ENCODE measurements at regions not wholly inside any gene's neighbourhood (a gene's known extent, or its start where the extent isn't known, plus 50 kb on each side); places are given as distances from the start of the nearest gene placed in this dataset.

DNA sequence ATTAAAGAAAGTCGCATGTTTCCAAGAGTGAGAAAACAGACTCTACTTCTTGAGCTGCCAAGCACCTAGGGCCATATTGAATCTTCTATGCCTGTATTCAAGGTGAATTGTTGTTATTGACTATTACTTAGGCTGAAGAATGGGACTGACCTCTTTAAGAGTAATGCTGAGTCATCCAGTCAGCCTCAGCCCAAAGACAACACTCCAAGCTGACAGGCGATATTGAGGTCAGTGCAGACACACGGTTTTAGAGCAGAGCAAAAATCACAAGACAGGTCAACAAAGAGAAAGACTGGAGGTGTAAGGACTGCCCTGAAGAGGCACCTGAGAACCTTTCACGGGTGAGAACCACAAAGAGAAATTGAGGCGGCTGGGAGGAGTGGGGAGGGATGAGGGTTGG, 146.9 kb downstream of the MIS18A start:
- DNase-seq = no peak

DNA sequence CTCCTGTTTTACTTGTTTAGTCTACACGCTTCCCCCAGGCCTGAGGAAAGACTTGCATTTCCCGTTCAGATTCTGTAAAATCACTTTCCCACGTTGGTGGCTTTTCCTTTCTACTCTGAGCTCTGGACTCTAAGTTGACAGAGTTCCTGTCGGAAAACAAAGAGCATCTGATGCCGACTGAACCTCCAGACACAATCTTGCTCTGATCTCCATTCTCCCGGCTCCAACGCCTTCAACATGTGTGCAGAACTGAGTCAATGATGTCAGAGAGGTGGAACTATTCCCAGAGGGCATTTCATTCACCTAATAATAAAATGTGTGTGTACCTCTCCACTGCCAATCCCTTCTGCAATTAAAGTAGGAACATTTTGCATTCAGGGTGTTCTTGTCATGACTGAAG, 147.7 kb downstream of the MIS18A start:
- DNase-seq = no peak

DNA sequence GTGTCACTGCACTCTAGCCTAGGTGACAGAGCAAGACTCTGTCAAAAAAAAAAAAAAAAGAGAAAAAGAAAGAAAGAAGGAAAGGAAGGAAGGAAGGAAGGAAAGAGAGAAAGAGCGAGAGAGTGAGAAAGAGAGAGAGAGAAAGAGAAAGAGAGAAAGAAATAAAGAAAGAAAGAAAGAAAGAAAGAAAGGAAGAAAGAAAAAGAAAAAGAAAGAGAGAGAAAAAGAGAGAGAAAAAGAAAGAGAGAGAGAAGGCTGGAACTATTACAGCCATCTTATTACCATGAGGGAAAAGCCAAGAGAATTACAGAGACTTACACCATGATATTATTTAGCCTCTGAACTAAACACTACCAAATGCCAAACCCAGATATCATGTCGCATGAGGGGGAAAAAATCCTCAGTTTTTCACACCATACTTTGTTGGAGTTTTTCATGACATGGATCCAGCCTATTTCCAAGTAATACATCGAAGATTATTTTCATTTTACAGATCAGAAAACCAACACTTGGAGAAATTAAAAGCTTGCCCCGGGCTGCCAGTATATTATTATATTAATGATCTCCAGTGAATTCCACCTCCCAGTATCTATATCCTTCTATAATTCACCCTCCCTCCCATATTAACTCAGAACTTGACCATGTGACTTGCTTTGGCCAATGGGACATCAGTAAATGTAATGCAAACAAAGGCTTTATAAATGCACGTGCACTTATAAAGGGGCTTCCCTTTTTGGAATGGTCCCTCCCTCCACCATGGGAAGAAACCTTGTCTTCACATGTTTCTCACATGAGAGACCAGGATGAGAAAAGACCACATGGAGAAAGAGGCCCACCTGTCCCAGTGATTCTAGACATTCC, 148.6 kb downstream of the MIS18A start:
- no peak for DNase-seq

DNA sequence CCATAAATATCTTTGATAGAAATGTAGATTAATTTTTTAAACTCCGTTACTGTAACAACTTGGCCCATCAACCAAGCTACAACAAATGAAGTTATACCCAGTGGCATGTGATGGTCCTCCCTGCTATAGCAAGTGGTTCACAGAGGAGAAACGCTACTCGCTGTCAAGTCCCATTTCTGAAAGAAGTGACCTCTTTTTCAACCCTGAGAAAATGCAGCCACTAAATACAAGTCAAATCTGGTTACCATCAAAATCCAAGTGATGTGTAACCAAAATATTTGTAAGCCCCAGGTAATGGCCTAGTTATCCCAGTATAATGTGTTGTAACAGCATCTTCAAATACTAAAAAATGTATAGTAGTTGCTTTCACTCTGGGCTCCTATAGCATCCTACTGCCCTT, 151.8 kb downstream of the MIS18A start:
- DNase-seq = no peak

DNA sequence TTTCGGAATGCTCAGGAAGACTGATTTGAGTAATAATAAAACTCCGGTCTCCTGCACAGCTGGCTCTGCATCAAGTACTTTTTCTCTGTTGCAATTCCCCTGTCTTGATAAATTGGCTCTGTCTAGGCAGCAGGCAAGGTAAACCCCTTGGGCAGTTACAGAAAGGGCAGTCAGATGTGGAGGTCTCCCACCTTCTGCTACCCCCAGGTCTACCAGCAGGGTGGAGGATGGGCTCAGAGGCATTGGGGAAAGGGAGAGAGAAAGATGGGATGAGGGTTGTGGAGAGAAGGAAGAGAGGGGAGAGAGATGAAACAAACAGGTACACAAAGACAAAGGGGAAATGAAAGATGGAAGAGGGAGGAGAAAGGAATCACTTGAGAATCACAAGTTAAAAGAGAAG, 156.8 kb downstream of the MIS18A start:
- no peak for DNase-seq

DNA sequence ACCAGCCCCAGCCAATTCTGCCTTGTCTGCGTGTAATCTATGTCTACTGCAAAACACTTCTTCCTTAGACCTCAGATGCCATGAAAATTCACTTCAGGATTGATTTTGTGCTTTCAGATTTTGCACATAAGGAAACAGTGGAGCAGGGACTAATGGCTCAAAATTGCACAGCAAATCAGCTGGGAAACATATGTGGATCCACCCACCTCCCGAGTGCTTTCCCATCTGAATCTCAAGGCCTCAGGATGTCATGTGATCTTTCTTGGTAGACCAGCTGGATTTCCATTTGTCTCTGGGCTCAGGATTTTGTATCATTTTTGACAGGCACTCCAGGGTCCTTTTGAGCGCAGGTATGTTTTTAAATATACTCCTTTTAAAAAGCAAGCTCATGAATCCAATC, 158.6 kb downstream of the MIS18A start:
- DNase-seq = no peak

DNA sequence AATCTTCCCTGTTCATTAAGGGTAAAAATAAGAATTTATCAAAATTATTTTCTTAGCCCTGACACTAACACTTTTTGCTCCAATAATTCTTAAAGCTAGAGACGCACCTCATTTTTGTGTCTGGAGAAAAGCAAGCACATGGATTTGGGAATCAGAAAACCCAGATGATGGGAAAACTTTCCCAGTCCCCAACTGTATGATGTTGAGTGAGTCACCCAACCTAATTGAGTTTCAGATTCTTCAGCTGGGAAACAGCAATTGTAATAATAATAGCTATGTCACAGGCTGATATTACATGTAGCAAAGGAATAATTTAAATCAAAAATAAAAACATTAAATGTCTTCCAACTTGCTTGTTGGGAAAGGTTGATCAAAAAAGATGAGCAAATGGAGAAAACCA, 159.0 kb downstream of the MIS18A start:
- no peak for DNase-seq

DNA sequence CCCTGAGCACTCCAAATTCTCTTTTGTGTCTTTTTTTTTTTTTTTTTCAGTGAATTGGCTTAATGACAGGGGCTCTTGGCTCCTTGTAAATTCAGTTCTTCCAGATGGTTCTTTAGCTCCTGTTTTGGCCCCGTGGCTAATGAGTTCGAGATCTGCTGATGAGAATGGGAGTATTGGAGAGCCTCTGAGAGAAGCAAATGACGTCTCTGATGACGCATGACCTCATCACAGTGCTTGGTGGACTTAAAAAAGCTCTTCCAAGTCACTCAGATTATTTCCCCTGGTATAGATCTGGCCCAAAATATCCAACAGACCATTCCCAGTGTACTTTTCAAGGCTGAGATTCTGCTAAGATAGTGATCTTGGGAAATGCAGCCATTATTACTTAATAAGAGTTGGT, 159.5 kb downstream of the MIS18A start:
- DNase-seq = no peak

DNA sequence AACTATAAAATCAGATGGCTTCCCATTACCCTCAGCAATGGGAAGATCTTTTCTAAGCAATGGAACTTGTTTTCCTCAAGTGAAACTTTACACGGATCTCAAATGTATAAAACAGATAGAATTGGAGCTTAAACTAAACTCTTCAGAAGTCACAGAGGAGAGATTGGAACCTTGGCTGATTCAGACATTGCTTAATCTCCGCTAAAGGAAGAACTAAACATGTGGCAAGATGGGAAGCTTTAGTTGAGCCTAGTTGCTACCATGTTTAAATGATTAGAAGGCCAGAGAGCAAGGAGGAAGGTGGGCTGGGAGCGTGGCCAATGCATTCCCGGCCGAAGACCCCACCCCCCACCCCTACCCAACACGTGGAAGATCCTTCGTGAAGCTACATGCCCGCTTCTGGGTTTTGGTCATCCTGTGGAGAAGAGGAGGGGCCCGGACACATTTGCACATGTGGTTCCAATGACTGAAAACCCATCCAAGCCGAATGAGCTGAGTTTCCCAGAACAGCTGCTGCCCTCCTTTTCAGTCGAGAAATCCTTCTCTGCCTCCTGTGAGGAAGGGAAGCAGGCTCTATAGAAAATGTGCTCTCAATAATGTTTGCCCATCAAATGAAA, 164.3 kb downstream of the MIS18A start:
- no peak for DNase-seq

DNA sequence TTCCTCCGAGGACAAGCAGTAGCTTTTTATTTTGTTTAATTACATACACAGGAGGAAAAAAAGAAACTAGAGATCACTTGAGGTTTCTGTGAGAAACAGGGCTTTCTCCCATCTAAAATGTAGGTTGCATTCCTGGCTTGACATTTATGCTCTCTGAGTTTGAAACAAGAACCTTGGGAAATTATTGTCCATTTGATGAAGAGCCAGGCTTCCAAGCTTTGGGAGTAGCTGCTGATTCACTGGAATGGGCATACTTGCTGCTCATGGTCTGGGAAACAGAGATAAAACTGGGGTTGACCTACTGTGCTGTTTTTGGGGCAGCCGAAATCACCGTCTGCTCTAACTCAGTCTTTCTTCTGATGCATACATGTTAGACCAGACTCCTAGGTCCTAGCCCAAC, 165.4 kb downstream of the MIS18A start:
- no peak for DNase-seq

DNA sequence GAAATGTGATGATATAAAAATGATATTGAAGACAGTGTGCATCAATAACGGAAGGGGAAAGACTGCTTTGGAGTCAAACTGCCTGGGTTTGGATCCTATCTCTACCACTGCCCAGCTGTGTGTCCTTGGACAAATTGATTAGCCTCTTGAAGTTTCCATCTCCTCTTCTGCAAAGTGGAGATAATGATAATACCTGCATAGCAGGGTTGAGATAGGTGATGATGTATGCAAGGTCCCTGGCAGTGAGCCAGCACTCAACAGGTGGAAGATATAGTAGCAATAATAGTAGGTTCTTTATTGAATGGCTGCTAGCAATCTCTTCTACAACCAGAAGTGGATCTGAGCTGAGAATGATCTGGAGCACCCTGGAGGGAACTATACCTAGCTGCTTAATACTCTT, 166.7 kb downstream of the MIS18A start:
- DNase-seq = peak; percentile 14

DNA sequence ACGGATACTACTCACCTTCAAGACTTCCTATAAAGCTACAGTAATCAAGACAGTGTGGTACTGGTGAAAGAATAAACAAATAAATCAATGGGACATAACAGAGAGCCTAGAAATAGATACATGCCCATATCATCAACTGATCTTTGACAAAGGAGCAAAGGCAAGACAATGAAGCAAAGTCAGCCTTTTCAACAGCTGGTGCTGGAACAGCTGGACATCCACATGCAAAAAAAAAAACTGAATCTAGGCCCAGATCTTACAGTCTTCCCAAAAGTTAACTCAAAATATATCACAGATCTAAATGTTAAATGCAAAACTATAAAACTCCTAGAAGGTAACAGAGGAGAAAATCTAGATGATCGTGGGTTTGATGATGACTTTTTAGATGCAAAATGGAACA, 170.3 kb downstream of the MIS18A start:
- no peak for DNase-seq

DNA sequence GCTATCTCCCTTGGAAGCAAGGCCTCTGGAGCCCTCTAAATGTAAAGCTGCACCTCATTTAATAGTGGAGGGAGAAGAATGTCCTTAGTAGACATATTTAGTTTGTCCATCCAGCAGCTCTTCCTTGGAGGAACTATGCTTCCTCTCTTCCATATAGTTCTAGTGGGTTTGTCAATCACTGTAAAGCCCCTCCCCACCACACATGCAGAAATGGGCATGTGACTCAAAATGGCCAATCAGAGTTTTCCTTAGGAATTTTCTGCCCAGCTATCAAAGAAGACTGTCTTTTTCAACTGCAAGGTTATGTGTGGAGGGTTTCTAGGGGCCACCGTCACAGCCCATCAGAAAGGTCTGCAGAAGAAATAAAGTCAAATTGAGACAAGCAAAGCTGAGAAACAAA, 175.5 kb downstream of the MIS18A start:
- no peak for DNase-seq

DNA sequence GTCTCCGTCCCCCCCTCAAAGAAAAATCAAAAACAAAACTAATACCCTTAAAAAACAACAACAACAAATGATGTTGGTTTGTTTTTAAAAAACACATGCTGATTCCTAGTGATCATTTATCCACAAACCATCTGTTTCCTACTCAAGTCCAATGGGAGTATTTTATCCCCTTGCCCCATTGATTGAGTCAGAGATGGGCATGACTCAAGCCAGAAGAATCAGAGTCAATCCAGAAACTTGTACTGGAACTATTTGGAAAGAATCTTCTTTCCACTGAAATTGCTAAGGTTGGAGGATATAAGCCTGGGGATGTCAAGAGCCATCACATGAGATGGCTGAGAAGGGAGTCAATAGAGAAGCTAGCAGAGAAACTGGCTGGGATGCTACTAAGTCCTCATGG, 176.4 kb downstream of the MIS18A start:
- DNase-seq = no peak

DNA sequence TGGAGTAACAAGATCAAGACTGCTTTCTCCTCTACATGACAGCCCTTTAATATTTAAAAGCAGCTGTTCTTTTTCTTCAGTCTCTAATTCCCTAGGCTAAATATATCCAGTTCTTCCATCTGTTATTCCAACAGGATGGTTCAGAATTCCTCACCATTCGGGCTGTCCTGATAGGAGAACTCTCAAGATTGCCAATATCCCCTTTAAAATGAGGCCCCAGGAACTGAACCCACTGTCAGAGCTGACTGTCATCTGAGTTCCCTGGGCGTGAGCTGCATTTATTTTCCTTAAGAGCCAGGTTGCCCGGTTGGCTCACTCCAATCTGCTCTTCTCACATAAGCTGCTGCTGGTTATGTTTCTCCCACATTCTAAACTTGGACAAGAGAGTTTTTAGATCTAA, 177.6 kb downstream of the MIS18A start:
- no peak for DNase-seq

DNA sequence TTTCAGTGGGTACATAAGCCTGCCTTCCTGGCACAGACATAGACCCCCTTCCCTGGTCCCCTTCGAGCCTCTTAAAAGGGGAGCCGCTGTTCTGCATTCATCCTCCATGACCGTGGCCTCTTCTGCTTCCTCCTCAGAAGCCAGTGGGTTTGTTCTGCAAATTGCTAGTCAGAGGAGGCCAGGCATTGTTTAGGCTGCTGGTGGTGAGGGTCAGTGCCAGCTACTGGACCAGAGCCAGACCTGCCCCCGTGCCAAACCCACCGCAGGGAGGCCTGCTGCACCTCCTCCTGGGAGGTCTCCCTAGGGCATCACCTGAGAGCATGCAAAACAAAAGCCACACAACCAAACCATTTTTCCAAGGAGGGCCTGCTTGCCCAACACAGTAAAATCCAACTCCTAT, 178.4 kb downstream of the MIS18A start:
- no peak for DNase-seq

DNA sequence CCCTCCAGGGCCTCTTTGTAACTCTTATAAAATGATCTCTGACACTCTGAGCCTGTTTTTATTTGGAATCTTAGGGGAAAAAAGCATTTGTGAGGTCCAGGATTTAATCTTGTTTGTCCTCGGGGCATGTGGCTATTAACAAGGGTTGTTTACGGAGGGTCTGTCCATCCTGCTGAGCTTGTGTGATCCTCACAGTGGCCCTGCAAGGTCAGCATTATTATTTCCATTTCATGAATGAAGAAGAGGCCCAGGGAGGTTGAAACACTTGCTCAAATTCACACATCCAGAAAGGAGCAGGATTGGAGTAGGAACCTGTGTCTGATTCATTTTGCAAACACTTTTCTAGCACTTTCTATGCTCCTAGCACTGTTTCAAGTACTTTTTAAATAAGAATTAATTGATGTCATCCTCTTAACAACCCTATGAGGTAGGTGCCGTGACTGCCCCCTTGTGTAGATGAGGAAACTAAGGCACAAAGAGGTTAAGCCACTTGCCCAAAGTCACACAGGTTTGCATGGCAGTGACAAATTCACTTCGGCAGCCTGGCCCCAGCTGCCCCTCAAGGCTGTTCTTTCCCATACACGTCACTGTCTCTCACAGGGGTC, 178.9 kb downstream of the MIS18A start:
- no peak for DNase-seq

DNA sequence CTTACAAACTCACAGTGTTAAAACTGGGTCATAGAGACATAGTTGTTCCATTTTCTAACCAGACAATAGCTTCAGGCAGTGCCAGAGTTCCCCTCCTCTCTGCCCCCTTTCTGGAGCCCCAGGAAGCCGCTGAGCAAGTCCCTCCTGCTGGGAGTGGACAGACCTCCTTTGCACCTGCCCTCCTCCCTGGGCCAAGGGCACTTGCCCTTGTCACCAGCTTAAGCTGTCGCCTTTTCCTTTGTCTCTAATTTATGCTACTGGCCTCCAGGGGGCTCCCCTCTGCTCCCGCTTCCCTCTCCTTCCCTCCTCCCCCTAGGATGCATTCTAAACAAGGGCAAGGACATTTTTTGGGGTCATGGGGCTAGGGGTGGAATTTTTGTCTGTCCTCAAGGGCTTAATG, 182.4 kb downstream of the MIS18A start:
- no peak for DNase-seq

DNA sequence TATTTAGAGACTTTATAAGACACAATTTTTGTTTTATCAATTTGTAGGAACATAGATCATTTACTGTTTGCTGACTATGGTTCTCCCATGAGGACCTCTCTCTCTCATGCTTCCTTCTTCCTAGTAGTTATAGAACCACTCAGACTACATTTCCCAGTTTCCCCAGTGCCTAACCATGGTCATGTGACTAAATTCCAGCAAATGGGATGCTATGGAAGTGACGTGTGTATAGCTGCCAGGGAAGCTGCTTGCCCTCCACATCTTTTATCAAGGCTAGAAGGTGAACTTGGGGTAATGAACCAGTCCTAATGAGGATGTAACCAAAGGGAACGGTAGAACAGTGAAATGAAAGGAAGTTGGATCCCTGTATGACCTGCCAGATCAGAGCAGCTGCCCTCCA, 184.0 kb downstream of the MIS18A start:
- no peak for DNase-seq

DNA sequence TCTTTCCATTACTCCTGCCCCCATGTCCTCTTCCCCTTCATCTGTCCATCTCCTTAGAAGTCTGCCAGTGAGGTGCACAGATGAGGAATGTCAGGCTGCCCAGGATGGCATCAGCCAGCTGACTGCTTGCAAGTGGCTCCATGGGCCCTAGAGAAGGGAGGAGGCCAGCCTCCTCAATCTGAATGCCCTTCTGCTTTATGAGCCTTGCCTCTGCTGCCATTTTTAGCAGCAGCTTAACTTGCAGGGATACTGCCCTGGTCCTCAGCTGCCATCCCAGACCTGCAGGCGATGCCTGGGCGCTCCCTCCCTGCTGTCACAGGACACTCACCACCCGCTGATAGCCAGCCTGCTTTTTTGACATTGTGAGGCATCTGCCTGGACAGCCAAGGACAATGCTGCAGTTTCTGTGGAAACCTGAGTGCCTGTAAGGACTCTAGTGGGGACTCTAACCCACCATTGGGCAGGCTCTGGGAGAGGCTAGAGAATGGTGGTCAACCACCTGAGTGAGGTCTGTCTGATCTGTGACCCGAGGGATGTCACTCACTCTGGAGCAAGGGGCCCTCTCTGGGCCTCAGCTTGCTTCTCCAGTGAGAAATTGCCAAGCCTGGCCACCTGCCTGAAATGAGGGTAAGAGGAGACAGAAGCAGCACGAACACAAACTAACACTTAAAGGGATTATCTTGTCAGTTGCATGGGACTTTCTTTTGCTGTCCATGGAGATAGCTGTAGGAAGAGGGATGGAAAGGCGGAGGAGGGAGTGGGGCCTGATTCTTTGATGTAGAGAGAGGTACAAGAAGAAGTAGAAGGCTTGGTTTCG, 185.0 kb downstream of the MIS18A start:
- no peak for DNase-seq

DNA sequence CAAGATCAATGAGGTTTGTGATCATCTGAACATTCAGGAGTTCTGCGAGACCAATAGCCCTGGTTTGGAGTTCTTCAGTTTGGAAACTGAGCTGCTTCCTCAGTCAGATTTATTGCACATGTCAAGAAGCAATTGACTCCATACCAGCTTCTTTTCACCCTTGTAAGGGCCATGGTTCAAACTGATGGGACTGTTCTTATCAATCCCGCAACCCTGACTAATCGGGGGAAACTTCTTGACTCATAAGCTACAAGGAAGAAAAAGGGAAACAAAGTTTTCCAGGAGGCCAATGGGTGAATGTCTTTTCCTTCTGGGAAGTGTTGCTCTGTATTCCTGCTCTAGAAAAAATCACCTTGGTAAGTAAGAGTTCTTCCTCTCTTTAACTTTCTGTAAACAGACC, 187.9 kb downstream of the MIS18A start:
- no peak for DNase-seq

DNA sequence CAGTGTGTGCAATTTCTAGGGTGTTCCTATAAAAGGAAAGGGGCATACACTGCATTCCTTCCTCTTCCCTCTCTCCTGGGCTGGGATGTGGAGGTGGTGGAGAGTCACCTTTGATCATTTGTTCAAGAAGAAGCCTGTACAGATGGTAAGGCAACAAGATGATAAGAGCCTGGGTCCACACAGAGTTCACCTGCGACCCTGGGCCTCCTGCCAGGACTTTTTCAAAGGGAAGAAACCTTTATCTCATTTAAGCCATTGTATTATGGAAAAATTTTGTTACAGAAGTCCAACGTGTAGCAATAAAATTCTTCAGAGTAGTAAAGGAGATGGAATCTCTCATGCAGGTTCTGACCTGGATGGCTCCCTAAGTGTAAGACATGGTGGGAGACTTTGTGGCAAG, 189.1 kb downstream of the MIS18A start:
- no peak for DNase-seq

DNA sequence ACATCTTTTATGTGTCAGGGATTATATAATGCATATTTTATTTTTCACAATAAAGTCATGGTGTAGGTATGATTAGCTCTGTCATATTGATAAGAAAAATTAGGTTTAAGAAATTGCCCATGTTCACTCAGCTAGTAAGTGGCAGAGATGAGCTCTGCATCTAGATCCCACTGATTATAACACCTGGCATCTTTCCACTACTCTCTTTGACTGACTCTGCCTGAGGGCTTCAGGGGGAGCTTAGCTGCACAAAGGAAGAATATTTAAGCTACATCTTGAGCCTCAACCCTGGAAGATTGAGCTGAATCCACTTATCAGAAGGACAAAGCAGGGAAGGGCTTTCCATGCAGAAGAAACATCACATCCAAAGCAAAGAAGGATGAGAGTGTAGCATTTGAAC, 190.4 kb downstream of the MIS18A start:
- DNase-seq = no peak

DNA sequence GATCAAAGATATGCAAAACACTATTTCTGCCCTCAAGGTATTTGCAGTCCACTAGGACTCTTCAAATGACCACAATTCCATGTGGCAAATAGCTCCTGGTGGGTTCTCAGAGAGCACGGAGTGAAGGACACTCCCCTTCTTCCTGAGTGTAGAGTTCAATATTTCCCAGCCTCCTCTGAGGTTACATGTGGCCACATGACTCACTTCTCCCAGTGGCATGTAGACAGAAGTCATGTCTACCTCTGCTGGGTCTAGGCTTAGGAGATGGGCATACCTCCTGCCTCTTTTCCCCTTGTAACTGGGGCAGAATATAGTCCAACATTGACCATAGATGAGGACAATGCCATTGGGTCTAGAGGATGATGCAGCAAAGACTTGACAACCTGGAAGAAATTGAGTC, 191.4 kb downstream of the MIS18A start:
- DNase-seq = no peak
